ENCODE measurements at regions not wholly inside any gene's neighbourhood (a gene's known extent, or its start where the extent isn't known, plus 50 kb on each side); places are given as distances from the start of the nearest gene placed in this dataset.

- Histone ChIP-seq H3K4me3 (peak overlapping the region in 1 of 4 donors; percentile 54), H3K27me3 (peaks cover 67% of the 10 kb centered on the region), H3K36me3 (replicated peaks in 1 of 2) (no peaks in the 10 kb centered on the region), H3K9me3 (replicated peaks in 1 of 3) (no peaks in the 10 kb centered on the region), H3K4me1 (replicated peaks in 1 of 2) (peaks cover 4 to 15% of the 10 kb centered on the region in 2 donors), H3K27ac (no peak overlapping the region)
- DNase-seq = peak in 1 of 7 donors; percentile 15
- intact Hi-C loops (cut with DNase I) = no loop called here
- 5 to 12% (median 7%) methylated on average over 35 to 77 of the region's 77 CpGs for WGBS, 4 donors
- no peak for TF ChIP-seq POLR2A (IDR thresholded peaks at IDR 0.05)
- TF ChIP-seq, protein P1, sequence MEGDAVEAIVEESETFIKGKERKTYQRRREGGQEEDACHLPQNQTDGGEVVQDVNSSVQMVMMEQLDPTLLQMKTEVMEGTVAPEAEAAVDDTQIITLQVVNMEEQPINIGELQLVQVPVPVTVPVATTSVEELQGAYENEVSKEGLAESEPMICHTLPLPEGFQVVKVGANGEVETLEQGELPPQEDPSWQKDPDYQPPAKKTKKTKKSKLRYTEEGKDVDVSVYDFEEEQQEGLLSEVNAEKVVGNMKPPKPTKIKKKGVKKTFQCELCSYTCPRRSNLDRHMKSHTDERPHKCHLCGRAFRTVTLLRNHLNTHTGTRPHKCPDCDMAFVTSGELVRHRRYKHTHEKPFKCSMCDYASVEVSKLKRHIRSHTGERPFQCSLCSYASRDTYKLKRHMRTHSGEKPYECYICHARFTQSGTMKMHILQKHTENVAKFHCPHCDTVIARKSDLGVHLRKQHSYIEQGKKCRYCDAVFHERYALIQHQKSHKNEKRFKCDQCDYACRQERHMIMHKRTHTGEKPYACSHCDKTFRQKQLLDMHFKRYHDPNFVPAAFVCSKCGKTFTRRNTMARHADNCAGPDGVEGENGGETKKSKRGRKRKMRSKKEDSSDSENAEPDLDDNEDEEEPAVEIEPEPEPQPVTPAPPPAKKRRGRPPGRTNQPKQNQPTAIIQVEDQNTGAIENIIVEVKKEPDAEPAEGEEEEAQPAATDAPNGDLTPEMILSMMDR (IDR thresholded peaks at IDR 0.05) = no peak
Measured at GRCh38 chr15:96409215-96410138, 79.0 kb downstream of the NR2F2 start.

DNA sequence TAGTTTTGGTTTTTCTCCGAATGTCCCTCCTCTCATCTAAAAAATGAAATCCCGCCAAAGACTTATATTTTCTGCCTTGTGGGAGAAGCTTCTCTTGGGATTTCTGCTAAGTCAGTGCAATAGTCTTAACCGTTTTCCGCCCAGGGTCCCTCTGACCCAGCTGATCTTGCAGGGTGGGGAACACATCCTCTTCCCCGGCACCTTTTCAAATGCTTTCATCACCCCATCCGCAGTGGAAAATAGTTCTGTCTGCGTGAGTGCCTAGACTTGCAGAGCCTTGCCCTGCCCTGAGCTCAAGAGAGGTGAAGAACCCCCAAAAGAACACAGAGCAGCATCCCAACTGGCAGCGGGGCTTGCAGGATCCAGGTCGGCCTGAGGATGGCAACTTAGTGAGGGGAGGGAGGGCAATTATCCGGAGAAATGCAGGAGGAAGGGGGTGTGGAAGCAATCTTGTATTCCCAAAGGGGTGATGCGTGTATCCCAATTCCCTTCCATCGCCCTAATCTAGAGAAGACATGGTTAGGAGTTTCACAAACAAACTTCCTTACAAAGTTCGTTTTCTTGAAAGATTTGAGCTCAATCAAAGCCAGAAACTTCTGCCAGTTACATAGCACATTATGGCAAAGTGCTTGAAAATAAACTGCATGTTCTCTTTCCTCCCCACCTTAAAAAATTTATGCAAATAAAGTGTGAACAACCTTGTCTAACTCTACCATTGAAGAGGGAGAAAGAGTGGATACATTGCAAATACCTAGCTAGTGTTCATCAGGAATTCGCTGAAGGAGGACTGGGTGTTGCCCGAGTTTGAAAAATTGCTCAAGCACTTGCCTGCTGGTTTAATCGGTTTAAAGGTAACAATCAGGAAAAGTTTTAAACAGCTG, 79.9 kb downstream of the NR2F2 start:
- 36 to 45% (median 40%) methylated on average over 16 of the region's 16 CpGs for WGBS, 4 donors
- H3K27me3 ChIP-seq = peaks cover 76% of the 10 kb centered on the region
- H3K36me3 ChIP-seq (replicated peaks in 1 of 2) = no peaks in the 10 kb centered on the region

GRCh38 chr15:96411056-96412031, 80.8 kb downstream of the NR2F2 start:
- Histone ChIP-seq H3K9me3 (replicated peaks in 1 of 3) (no peaks in the 10 kb centered on the region), H3K36me3 (replicated peaks in 1 of 2) (no peaks in the 10 kb centered on the region), H3K4me3 (no peak overlapping the region), H3K27me3 (peaks cover 83% of the 10 kb centered on the region), H3K27ac (no peak overlapping the region), H3K4me1 (replicated peaks in 1 of 2) (peaks cover 4 to 15% of the 10 kb centered on the region in 2 donors)
- intact Hi-C loops (cut with DNase I) = no loop called here
- DNase-seq = no peak
- no peak for TF ChIP-seq POLR2A (IDR thresholded peaks at IDR 0.05)
- TF ChIP-seq, protein P1 (IDR thresholded peaks at IDR 0.05) = no peak
- WGBS, 4 donors = 44 to 47% (median 45%) methylated on average over 9 of the region's 9 CpGs

More for the DNA sequence above, 79.9 kb downstream of the NR2F2 start:
- Histone ChIP-seq H3K27ac (no peak overlapping the region), H3K4me3 (no peak overlapping the region), H3K4me1 (replicated peaks in 1 of 2) (peaks cover 4 to 15% of the 10 kb centered on the region in 2 donors), H3K9me3 (replicated peaks in 1 of 3) (no peaks in the 10 kb centered on the region)
- no peak for DNase-seq
- intact Hi-C loops (cut with DNase I) = no loop called here
- TF ChIP-seq, protein P1 (IDR thresholded peaks at IDR 0.05) = no peak
- no peak for TF ChIP-seq POLR2A (IDR thresholded peaks at IDR 0.05)
